IPS DF 6.9 (cell line): ENCODE measurements at regions not wholly inside any gene's neighbourhood (a gene's known extent, or its start where the extent isn't known, plus 50 kb on each side); places are given as distances from the start of the nearest gene placed in this dataset.

ENCODE experiments used
- DNase-seq: peaks from one replicate; pipeline ENCODE4 v3.0.0-alpha.2; 2013; ENCODE audit warnings: low read depth, low spot score
- H3K27ac ChIP-seq: one replicate; pipeline ENCODE4 v1.5.1; 2013; ENCODE audit warnings: low read length, control low read depth
- H3K27me3 ChIP-seq: 2 replicates; pipeline ENCODE4 v1.6.1; 2013; ENCODE audit warnings: mild to moderate bottlenecking, low read length; ENCODE audit not compliant: control insufficient read depth, insufficient read depth
- H3K36me3 ChIP-seq: 2 replicates; pipeline ENCODE4 v1.6.1; 2013; ENCODE audit warnings: low read length; ENCODE audit not compliant: control insufficient read depth, insufficient read depth
- H3K4me1 ChIP-seq: 2 replicates; pipeline ENCODE4 v1.6.1; 2013; ENCODE audit warnings: low read length; ENCODE audit not compliant: control insufficient read depth, insufficient read depth
- H3K4me3 ChIP-seq: 2 replicates; pipeline ENCODE4 v1.5.1; 2013; ENCODE audit warnings: mild to moderate bottlenecking, low read length
- H3K9me3 ChIP-seq: 2 replicates; pipeline ENCODE4 v1.6.1; 2013; ENCODE audit warnings: low read length, inconsistent platforms; ENCODE audit not compliant: control insufficient read depth, insufficient read depth
- WGBS: extraction: QIAGEN DNeasy Blood & Tissue Kit; methylation state at CpG from one replicate; pipeline ENCODE4 v1.1.7; 2013; ENCODE audit warnings: mixed read lengths, missing lambda C conversion rate; ENCODE audit not compliant: insufficient read length, insufficient coverage; 5-methylcytosine and 5-hydroxymethylcytosine counted together

DNA sequence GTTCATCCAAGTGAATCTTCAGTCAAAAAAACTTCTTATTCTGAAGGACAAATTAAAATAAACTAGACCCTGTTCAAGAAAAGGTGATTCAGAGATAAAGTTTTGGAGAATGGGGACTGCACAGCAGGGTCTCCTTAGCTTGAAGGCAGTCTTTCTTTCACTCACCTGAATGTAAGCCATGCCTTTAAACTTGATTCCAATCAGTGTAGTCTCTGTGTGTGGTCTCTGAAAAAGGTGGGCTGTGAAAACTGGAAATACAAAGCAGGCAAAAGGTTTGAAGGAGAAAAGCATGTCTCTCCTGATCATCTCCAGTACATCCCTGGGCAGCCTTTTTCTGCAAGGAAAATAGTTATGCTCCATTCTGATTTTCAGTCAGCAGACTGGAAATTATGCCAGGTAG lies 188.0 kb upstream of the SASH1 start:
- Histone ChIP-seq H3K27me3 (no peaks in the 10 kb centered on the region), H3K4me3 (no peak overlapping the region), H3K27ac (no peak overlapping the region), H3K4me1 (no peaks in the 10 kb centered on the region), H3K9me3 (no peaks in the 10 kb centered on the region), H3K36me3 (no peaks in the 10 kb centered on the region)
- DNase-seq, result no peak

DNA sequence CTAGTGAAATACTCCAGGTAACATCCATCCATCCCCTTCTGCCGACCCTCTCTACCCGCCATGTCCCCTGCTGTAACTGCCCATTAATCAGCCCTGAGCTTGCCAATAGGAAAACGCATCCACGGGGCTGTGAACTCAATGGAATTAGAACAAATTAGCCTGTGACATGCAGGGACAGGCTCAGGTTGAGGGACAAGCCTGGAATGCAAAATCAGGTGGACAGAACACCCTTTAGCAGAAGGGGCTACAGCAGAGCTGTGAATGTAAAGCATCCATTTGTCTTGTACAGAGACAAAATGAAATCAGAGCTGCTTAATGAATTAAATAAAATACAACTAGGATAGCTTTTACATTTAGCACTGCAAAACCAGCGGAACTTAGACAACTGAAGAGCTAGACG lies 187.3 kb upstream of the SASH1 start:
- H3K9me3 ChIP-seq, result no peaks in the 10 kb centered on the region
- WGBS, result no CpG with 5 or more reads among the region's 6 CpGs
- no peak overlapping the region for H3K4me3 ChIP-seq
- no peaks in the 10 kb centered on the region for H3K4me1 ChIP-seq
- DNase-seq, result no peak
- no peaks in the 10 kb centered on the region for H3K27me3 ChIP-seq
- H3K27ac ChIP-seq, result no peak overlapping the region
- no peaks in the 10 kb centered on the region for H3K36me3 ChIP-seq

DNA sequence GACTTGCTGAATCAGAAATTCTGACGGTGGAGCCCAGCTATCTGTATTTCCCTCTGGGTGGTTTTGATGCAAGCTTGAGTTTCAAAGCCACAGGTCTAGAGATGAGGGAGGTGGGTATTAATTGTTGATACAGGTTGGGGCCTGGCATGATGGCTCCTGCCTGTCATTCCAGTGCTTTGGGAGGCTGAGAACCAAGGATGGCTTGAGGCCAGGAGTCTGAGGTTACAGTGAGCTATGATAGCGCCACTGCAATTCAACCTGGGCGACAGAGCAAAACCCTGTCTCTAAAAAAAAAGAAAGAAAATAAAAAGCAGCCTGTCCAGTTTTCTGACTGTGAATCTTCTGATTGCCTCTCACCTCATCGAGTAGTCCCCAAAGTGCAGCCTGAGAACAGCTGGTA lies 184.8 kb upstream of the SASH1 start:
- no peaks in the 10 kb centered on the region for H3K27me3 ChIP-seq
- WGBS, result no CpG with 5 or more reads among the region's 4 CpGs
- no peak overlapping the region for H3K27ac ChIP-seq
- H3K36me3 ChIP-seq, result no peaks in the 10 kb centered on the region
- no peaks in the 10 kb centered on the region for H3K9me3 ChIP-seq
- no peaks in the 10 kb centered on the region for H3K4me1 ChIP-seq
- no peak overlapping the region for H3K4me3 ChIP-seq
- DNase-seq, result no peak

DNA sequence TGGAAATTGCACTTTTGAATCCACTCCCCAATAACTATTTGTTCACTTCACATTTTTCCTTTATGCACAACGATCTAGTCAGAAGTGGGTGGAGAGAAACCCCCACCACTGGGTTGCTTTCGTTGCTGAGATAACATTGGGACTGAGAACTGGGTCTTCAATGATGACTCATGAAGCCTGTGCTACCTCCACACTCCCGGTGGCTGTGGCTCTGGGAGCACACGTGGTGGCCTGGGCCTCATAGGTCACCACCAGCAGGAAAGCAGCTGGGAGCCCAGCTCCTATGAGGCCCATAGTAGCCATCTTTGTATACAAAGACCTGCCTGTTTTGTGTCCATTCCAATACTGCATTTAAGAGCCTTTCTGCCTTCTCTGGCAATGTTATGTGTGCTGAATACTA lies 178.0 kb upstream of the SASH1 start:
- no CpG with 5 or more reads among the region's 4 CpGs for WGBS
- H3K4me1 ChIP-seq, result no peaks in the 10 kb centered on the region
- H3K27me3 ChIP-seq, result no peaks in the 10 kb centered on the region
- no peaks in the 10 kb centered on the region for H3K36me3 ChIP-seq
- no peak for DNase-seq
- no peaks in the 10 kb centered on the region for H3K9me3 ChIP-seq
- no peak overlapping the region for H3K4me3 ChIP-seq
- no peak overlapping the region for H3K27ac ChIP-seq

DNA sequence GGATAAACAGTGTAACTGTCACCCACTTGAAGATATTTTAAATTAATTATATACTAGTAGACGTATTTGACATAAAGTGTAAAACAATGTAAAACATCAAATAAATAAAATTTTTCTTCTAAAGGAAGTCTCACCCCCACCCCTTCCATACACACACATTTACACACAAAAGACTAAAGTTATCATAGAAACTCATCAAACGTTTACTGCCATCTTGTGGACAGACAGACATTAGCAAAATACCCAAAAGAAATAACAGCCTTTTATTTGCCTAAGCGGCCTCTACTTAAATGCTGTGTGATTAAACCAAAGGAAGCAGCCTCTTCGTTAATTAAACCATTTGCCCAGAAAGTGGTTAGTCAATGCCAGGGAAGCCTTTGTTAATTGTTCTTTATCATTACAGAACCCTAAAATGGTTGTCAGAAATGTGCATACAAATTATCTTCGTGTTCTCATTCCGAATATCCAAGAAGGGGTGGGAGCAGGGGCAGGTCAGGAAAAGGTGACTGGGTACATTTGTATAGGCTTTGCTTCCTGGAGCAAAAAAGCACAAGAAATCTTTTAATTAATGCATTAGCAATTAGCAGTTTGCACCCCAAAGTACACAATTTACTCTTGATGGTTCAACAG lies 176.2 kb upstream of the SASH1 start:
- Histone ChIP-seq H3K27me3 (no peaks in the 10 kb centered on the region), H3K4me1 (peaks cover 2% of the 10 kb centered on the region; the same call in 1 of the 2 replicates), H3K4me3 (no peak overlapping the region), H3K27ac (no peak overlapping the region), H3K9me3 (no peaks in the 10 kb centered on the region), H3K36me3 (no peaks in the 10 kb centered on the region)
- no CpG with 5 or more reads among the region's 6 CpGs for WGBS
- no peak for DNase-seq

DNA sequence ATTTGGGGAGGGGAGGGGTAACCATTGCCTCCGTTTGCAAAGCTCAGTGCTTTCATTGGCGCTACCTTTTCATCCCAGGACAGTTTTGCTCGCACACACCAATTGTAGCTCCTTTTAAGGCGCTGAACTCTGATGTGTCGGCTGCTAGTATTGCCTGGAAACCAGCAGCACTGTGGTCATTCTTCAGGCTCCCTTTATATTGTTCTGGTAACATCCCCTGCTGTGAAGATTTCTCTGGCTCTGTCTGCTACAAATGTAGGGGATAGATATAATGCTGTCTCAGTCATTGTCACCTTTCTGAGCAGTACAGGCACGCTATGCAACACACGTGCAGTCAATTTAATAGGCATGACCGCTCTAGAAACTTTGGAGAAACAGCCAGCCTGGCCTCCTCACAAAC lies 172.9 kb upstream of the SASH1 start:
- no peaks in the 10 kb centered on the region for H3K27me3 ChIP-seq
- H3K36me3 ChIP-seq, result no peaks in the 10 kb centered on the region
- no CpG with 5 or more reads among the region's 8 CpGs for WGBS
- no peak for DNase-seq
- peaks cover 2% of the 10 kb centered on the region; the same call in 1 of the 2 replicates for H3K4me1 ChIP-seq
- no peaks in the 10 kb centered on the region for H3K9me3 ChIP-seq
- no peak overlapping the region for H3K27ac ChIP-seq
- no peak overlapping the region for H3K4me3 ChIP-seq

DNA sequence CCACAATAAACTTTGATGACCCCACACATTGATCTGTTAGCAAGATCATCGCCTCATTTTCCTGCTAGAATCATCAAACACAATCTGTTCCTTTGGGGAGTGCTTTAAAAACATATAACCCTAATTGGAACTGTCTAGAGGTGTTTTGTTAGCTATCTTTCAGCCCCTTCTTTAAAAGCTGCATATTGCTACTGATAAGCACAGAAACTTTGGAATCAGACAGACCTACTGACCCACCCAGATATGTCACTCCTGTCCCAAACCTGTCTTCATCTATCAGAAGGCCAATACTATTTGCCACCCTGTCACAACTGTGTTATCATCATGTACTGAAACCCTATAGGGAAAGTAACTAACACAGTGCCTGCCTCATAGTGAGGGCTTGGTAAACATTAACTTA lies 172.4 kb upstream of the SASH1 start:
- Histone ChIP-seq H3K4me1 (peaks cover 2% of the 10 kb centered on the region; the same call in 1 of the 2 replicates), H3K4me3 (no peak overlapping the region), H3K36me3 (no peaks in the 10 kb centered on the region), H3K27me3 (no peaks in the 10 kb centered on the region), H3K9me3 (no peaks in the 10 kb centered on the region), H3K27ac (no peak overlapping the region)
- DNase-seq, result no peak
- WGBS, result no CpG with 5 or more reads among the region's 1 CpG

DNA sequence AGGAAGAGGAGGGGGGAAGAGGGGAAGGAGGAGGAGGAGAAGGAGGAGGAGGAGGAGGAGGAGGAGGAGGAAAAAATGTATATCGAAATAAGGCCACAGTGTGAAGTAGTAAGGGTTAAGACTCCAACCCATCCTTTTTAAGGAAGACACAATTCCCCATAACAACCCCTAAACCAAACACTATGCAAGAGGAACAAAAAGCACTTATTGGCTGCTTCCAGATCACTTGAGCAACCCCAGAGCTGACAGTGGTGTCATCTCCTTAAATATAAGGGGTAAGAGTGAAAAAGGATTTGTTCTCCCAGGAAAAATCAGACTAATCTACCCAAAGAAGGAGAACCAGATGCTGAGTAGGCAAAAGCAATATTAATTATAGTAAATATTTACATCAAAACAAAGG lies 169.1 kb upstream of the SASH1 start:
- Histone ChIP-seq H3K4me3 (no peak overlapping the region), H3K27me3 (no peaks in the 10 kb centered on the region), H3K36me3 (no peaks in the 10 kb centered on the region), H3K4me1 (peaks cover 2% of the 10 kb centered on the region; the same call in 1 of the 2 replicates), H3K9me3 (no peaks in the 10 kb centered on the region), H3K27ac (no peak overlapping the region)
- no CpG with 5 or more reads among the region's 1 CpG for WGBS
- DNase-seq, result no peak

DNA sequence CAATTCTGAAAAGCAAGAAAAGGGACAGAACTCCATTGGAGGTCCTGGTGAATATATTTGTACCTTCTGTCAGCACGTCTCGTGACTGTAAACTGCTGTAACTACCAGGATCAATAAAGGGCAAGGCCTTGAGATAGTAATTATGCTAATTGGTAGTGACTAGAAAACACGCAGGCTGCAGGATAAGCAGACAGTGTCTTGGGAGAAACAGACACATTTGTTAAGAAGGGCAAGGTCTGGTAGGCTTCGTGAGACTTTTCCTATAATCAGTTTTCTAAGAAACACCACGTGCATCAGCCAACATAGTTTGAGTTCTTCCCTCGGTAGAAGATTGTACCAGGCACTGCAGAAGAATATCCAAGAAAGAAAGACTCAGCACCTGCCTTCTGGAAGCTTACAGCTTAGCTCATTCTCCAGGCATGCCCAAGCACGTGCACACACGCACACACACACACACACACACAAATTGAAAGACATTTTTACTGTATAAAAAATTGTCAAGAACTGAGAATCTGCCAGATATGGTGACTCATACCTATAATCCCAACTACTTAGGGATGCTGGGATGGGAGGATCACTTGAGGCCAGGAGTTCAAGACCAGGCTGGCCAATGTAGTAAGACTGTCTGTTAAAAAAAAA lies 167.0 kb upstream of the SASH1 start:
- no CpG with 5 or more reads among the region's 8 CpGs for WGBS
- H3K27ac ChIP-seq, result no peak overlapping the region
- no peaks in the 10 kb centered on the region for H3K36me3 ChIP-seq
- no peak for DNase-seq
- H3K9me3 ChIP-seq, result no peaks in the 10 kb centered on the region
- H3K27me3 ChIP-seq, result no peaks in the 10 kb centered on the region
- H3K4me1 ChIP-seq, result peaks cover under 1% of the 10 kb centered on the region; the same call in 1 of the 2 replicates
- H3K4me3 ChIP-seq, result no peak overlapping the region

DNA sequence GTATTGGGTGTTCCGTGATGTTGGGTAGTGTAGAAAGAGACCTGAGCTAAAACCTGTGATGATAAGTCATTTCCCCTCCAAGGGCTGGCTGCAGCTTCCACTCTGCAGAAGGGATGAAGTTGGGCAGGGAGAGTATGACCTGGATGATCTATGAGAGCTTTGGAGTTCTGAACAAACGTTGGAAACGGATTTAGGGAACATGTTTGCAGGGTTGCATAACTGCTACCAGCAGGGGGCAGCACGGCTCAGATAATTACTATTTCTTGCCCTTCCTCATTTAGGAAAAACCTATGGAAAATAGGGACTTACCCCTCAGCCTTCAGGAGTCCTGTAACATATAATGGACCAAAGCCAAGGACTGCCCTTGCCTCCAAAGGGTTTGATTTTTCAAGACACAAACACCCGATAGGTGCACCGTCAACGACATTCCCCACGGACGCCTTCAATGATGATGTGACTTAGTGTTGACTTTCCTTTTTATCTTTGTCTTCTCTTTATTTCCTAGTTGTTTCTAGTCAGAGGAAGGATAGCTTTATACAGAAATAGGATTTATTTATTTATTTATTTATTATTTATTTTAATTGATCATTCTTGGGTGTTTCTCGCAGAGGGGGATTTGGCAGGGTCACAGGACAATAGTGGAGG lies 164.9 kb upstream of the SASH1 start:
- DNase-seq, result peak; percentile 50
- peaks cover 4% of the 10 kb centered on the region; the same call in 1 of the 2 replicates for H3K4me1 ChIP-seq
- no peaks in the 10 kb centered on the region for H3K27me3 ChIP-seq
- no peak overlapping the region for H3K4me3 ChIP-seq
- H3K27ac ChIP-seq, result no peak overlapping the region
- WGBS, result no CpG with 5 or more reads among the region's 10 CpGs
- H3K36me3 ChIP-seq, result no peaks in the 10 kb centered on the region
- H3K9me3 ChIP-seq, result no peaks in the 10 kb centered on the region
